ENCODE measurements at regions not wholly inside any gene's neighbourhood (a gene's known extent, or its start where the extent isn't known, plus 50 kb on each side); places are given as distances from the start of the nearest gene placed in this dataset.

GRCh38 chr11:70486731-70487130 is 88.4 kb downstream of the CTTN start:
- Histone ChIP-seq H3K4me3 (ENCODE audit: severe bottlenecking) (no peak overlapping the region), H3K4me1 (ENCODE audit: insufficient read depth, poor library complexity, severe bottlenecking) (peaks cover 4% of the 10 kb centered on the region), H3K27me3 (ENCODE audit: insufficient read depth, poor library complexity, severe bottlenecking) (no peaks in the 10 kb centered on the region), H3K27ac (ENCODE audit: poor library complexity, severe bottlenecking) (no peak overlapping the region), H3K36me3 (ENCODE audit: low read depth) (no peaks in the 10 kb centered on the region), H3K9me3 (ENCODE audit: severe bottlenecking) (no peaks in the 10 kb centered on the region)
- no peak for ATAC-seq (ENCODE audit: low read depth)
- no peak for DNase-seq (ENCODE audit: low spot score)
- TF ChIP-seq, protein P1, sequence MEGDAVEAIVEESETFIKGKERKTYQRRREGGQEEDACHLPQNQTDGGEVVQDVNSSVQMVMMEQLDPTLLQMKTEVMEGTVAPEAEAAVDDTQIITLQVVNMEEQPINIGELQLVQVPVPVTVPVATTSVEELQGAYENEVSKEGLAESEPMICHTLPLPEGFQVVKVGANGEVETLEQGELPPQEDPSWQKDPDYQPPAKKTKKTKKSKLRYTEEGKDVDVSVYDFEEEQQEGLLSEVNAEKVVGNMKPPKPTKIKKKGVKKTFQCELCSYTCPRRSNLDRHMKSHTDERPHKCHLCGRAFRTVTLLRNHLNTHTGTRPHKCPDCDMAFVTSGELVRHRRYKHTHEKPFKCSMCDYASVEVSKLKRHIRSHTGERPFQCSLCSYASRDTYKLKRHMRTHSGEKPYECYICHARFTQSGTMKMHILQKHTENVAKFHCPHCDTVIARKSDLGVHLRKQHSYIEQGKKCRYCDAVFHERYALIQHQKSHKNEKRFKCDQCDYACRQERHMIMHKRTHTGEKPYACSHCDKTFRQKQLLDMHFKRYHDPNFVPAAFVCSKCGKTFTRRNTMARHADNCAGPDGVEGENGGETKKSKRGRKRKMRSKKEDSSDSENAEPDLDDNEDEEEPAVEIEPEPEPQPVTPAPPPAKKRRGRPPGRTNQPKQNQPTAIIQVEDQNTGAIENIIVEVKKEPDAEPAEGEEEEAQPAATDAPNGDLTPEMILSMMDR (IDR thresholded peaks at IDR 0.05; ENCODE audit: poor library complexity, severe bottlenecking): no peak

DNA sequence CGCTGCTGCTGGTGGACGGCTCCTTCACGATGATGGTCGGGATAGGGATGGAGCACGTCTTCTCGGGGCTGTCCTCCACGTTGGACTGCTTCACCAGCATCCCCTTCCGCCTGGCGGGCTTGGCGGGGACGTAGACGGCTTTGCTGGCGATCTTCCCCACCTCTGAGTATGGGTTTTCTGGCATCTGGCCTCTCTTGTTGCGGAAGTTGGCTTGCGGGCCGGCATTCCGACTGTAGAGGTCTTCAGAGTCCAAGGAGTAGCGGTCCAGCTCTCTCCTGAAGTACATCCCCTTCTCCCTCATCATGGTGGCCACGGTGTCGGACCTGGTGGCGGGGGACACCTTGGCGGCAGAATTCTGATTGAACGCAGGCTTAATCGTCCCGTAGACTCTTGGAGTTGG is 88.8 kb downstream of the CTTN start:
- H3K9me3 ChIP-seq (ENCODE audit: severe bottlenecking): no peaks in the 10 kb centered on the region
- H3K36me3 ChIP-seq (ENCODE audit: low read depth): no peaks in the 10 kb centered on the region
- no peaks in the 10 kb centered on the region for H3K27me3 ChIP-seq (ENCODE audit: insufficient read depth, poor library complexity, severe bottlenecking)
- DNase-seq (ENCODE audit: low spot score) (no peak), ATAC-seq (ENCODE audit: low read depth) (no peak)
- TF ChIP-seq, protein P1 (IDR thresholded peaks at IDR 0.05; ENCODE audit: poor library complexity, severe bottlenecking): no peak
- H3K4me1 ChIP-seq (ENCODE audit: insufficient read depth, poor library complexity, severe bottlenecking): peaks cover 4% of the 10 kb centered on the region
- no peak overlapping the region for H3K27ac ChIP-seq (ENCODE audit: poor library complexity, severe bottlenecking)
- no peak overlapping the region for H3K4me3 ChIP-seq (ENCODE audit: severe bottlenecking)

GRCh38 chr11:70487756-70488155 is 89.4 kb downstream of the CTTN start:
- no peak for ATAC-seq (ENCODE audit: low read depth)
- no peaks in the 10 kb centered on the region for H3K27me3 ChIP-seq (ENCODE audit: insufficient read depth, poor library complexity, severe bottlenecking)
- no peaks in the 10 kb centered on the region for H3K9me3 ChIP-seq (ENCODE audit: severe bottlenecking)
- H3K4me3 ChIP-seq (ENCODE audit: severe bottlenecking): no peak overlapping the region
- no peak for DNase-seq (ENCODE audit: low spot score)
- H3K4me1 ChIP-seq (ENCODE audit: insufficient read depth, poor library complexity, severe bottlenecking): no peaks in the 10 kb centered on the region
- no peak overlapping the region for H3K27ac ChIP-seq (ENCODE audit: poor library complexity, severe bottlenecking)
- TF ChIP-seq, protein P1 (IDR thresholded peaks at IDR 0.05; ENCODE audit: poor library complexity, severe bottlenecking): no peak
- H3K36me3 ChIP-seq (ENCODE audit: low read depth): no peaks in the 10 kb centered on the region

GRCh38 chr11:70488171-70488703 is 89.9 kb downstream of the CTTN start:
- H3K4me1 ChIP-seq (ENCODE audit: insufficient read depth, poor library complexity, severe bottlenecking): no peaks in the 10 kb centered on the region
- TF ChIP-seq, protein P1 (IDR thresholded peaks at IDR 0.05; ENCODE audit: poor library complexity, severe bottlenecking): no peak
- no peak overlapping the region for H3K4me3 ChIP-seq (ENCODE audit: severe bottlenecking)
- ATAC-seq (ENCODE audit: low read depth) (no peak), DNase-seq (ENCODE audit: low spot score) (no peak)
- H3K27ac ChIP-seq (ENCODE audit: poor library complexity, severe bottlenecking): no peak overlapping the region
- no peaks in the 10 kb centered on the region for H3K9me3 ChIP-seq (ENCODE audit: severe bottlenecking)
- no peaks in the 10 kb centered on the region for H3K36me3 ChIP-seq (ENCODE audit: low read depth)
- H3K27me3 ChIP-seq (ENCODE audit: insufficient read depth, poor library complexity, severe bottlenecking): no peaks in the 10 kb centered on the region

GRCh38 chr11:70489276-70489675 is 90.9 kb downstream of the CTTN start:
- H3K36me3 ChIP-seq (ENCODE audit: low read depth): no peaks in the 10 kb centered on the region
- H3K27ac ChIP-seq (ENCODE audit: poor library complexity, severe bottlenecking): no peak overlapping the region
- DNase-seq (ENCODE audit: low spot score) (peak; percentile 19), ATAC-seq (ENCODE audit: low read depth) (no peak)
- H3K4me1 ChIP-seq (ENCODE audit: insufficient read depth, poor library complexity, severe bottlenecking): no peaks in the 10 kb centered on the region
- no peak overlapping the region for H3K4me3 ChIP-seq (ENCODE audit: severe bottlenecking)
- H3K9me3 ChIP-seq (ENCODE audit: severe bottlenecking): no peaks in the 10 kb centered on the region
- TF ChIP-seq, protein P1 (IDR thresholded peaks at IDR 0.05; ENCODE audit: poor library complexity, severe bottlenecking): no peak
- H3K27me3 ChIP-seq (ENCODE audit: insufficient read depth, poor library complexity, severe bottlenecking): no peaks in the 10 kb centered on the region

Measured in RWPE2 (cell line).